Effector CD4-positive, alpha-beta T cell (primary cell): ENCODE measurements at regions not wholly inside any gene's neighbourhood (a gene's known extent, or its start where the extent isn't known, plus 50 kb on each side); places are given as distances from the start of the nearest gene placed in this dataset.
"Not testable (repeated sequence)": the region's sequence is repeated elsewhere in the genome, so short reads cannot be mapped to it uniquely, and the experiment has no call there.

Experiments
- DNase-seq: peaks from one replicate; pipeline ENCODE4 v3.0.0-alpha.2; 2020

- DNase-seq, result no peak
These were observed 379.9 kb downstream of the PIK3C3 start for GRCh38 chr18:42334931-42335330.

GRCh38 chr18:42336139-42336538 lies 381.1 kb downstream of the PIK3C3 start:
- no peak for DNase-seq

- DNase-seq, result not testable (repeated sequence)
These were observed 382.3 kb downstream of the PIK3C3 start for GRCh38 chr18:42337337-42337736.

GRCh38 chr18:42338683-42339082 lies 383.6 kb downstream of the PIK3C3 start:
- DNase-seq, result no peak

GRCh38 chr18:42339372-42339771 lies 384.3 kb downstream of the PIK3C3 start:
- DNase-seq, result no peak

GRCh38 chr18:42340423-42341009 lies 385.5 kb downstream of the PIK3C3 start:
- DNase-seq, result no peak

- DNase-seq, result no peak
These were observed 386.4 kb downstream of the PIK3C3 start for GRCh38 chr18:42341423-42341822.

GRCh38 chr18:42348722-42349121 lies 393.7 kb downstream of the PIK3C3 start:
- DNase-seq, result no peak

GRCh38 chr18:42351455-42351854 lies 396.4 kb downstream of the PIK3C3 start:
- DNase-seq, result no peak

- DNase-seq, result no peak
These were observed 405.7 kb downstream of the PIK3C3 start for GRCh38 chr18:42360716-42361115.

- DNase-seq, result no peak
These were observed 408.7 kb downstream of the PIK3C3 start for GRCh38 chr18:42363446-42364441.

- no peak for DNase-seq
These were observed 409.7 kb downstream of the PIK3C3 start for GRCh38 chr18:42364766-42365165.

GRCh38 chr18:42365591-42365990 lies 410.6 kb downstream of the PIK3C3 start:
- DNase-seq, result no peak

- DNase-seq, result no peak
These were observed 418.6 kb downstream of the PIK3C3 start for GRCh38 chr18:42373584-42373983.

GRCh38 chr18:42374961-42375360 lies 419.9 kb downstream of the PIK3C3 start:
- no peak for DNase-seq

GRCh38 chr18:42378854-42379253 lies 423.8 kb downstream of the PIK3C3 start:
- not testable (repeated sequence) for DNase-seq

- DNase-seq, result not testable (repeated sequence)
These were observed 426.2 kb downstream of the PIK3C3 start for GRCh38 chr18:42381236-42381635.

GRCh38 chr18:42392416-42392815 lies 437.4 kb downstream of the PIK3C3 start:
- DNase-seq, result no peak

GRCh38 chr18:42392926-42393325 lies 437.9 kb downstream of the PIK3C3 start:
- no peak for DNase-seq

GRCh38 chr18:42394238-42394637 lies 439.2 kb downstream of the PIK3C3 start:
- no peak for DNase-seq

GRCh38 chr18:42401131-42401673 lies 446.2 kb downstream of the PIK3C3 start:
- no peak for DNase-seq

- no peak for DNase-seq
These were observed 449.1 kb downstream of the PIK3C3 start for GRCh38 chr18:42404151-42404550.

GRCh38 chr18:42409005-42409404 lies 454.0 kb downstream of the PIK3C3 start:
- no peak for DNase-seq

GRCh38 chr18:42412281-42412680 lies 457.2 kb downstream of the PIK3C3 start:
- DNase-seq, result no peak
